ENCODE measurements at regions not wholly inside any gene's neighbourhood (a gene's known extent, or its start where the extent isn't known, plus 50 kb on each side); places are given as distances from the start of the nearest gene placed in this dataset.

- TF ChIP-seq CTCF (conservative IDR thresholded peaks at IDR 0.05; ENCODE audit: low read depth, low read length): no peak
- TF ChIP-seq RCOR1 (IDR thresholded peaks at IDR 0.05; ENCODE audit: insufficient replicate concordance, low read length): no peak
- TF ChIP-seq POLR2A (IDR thresholded peaks at IDR 0.05; ENCODE audit: low read depth, low read length): no peak
- TF ChIP-seq MAZ (IDR thresholded peaks at IDR 0.05; ENCODE audit: borderline replicate concordance, low read depth, low read length): no peak
- TF ChIP-seq RAD21 (IDR thresholded peaks at IDR 0.05; ENCODE audit: low read length): no peak
- no peak for TF ChIP-seq RFX5 (IDR thresholded peaks at IDR 0.05; ENCODE audit: low read depth, low read length)
- TF ChIP-seq SMC3 (IDR thresholded peaks at IDR 0.05; ENCODE audit: low read depth, low read length): no peak
Measured at GRCh38 chr2:66242099-66242789, 192.7 kb upstream of the MEIS1 start.

Measured in IMR-90 (cell line).